ENCODE measurements at regions not wholly inside any gene's neighbourhood (a gene's known extent, or its start where the extent isn't known, plus 50 kb on each side); places are given as distances from the start of the nearest gene placed in this dataset.

DNA sequence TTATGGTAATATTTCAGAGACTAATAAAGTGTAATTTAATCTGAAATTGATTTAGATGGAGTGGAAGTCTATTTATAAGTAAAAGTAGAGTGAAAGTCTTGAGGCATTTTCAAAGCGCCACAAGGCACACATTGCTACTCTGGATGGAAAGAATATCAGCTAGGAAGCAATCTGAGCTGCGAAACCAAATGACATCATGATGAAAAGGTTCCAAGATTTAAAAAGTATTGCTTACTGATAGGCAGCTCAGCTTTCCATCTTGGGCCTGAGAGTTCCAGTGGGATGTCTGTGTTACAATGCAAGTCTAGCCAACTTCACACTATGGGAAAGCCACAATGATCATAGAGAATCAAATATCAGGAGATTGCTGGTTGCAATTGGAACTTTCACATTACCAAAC is 126.9 kb upstream of the VGLL2 start:
- TF ChIP-seq EZH2 (IDR thresholded peaks at IDR 0.05; ENCODE audit: borderline replicate concordance, insufficient read depth, low read depth, low read length, poor library complexity, severe bottlenecking), result no peak
- TF ChIP-seq, protein P1, sequence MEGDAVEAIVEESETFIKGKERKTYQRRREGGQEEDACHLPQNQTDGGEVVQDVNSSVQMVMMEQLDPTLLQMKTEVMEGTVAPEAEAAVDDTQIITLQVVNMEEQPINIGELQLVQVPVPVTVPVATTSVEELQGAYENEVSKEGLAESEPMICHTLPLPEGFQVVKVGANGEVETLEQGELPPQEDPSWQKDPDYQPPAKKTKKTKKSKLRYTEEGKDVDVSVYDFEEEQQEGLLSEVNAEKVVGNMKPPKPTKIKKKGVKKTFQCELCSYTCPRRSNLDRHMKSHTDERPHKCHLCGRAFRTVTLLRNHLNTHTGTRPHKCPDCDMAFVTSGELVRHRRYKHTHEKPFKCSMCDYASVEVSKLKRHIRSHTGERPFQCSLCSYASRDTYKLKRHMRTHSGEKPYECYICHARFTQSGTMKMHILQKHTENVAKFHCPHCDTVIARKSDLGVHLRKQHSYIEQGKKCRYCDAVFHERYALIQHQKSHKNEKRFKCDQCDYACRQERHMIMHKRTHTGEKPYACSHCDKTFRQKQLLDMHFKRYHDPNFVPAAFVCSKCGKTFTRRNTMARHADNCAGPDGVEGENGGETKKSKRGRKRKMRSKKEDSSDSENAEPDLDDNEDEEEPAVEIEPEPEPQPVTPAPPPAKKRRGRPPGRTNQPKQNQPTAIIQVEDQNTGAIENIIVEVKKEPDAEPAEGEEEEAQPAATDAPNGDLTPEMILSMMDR (IDR thresholded peaks at IDR 0.05), result no peak
- H3K9me3 Mint-ChIP-seq (ENCODE audit: insufficient read depth), result peaks cover 3% of the 10 kb centered on the region
- 100% methylated on average over 1 of the region's 2 CpGs for WGBS (ENCODE audit: insufficient coverage)
- no peak overlapping the region for H3K4me3 Mint-ChIP-seq
- no peak overlapping the region for H3K27ac ChIP-seq (ENCODE audit: low read length in 2 of 2)
- no peak overlapping the region for H3K4me3 ChIP-seq (ENCODE audit: control extremely low read depth in 1 of 5, extremely low read depth in 1 of 5, insufficient read depth in 1 of 5, low read depth in 2 of 5, low read length in 4 of 5)
- no peak overlapping the region for H3K9ac ChIP-seq (ENCODE audit: low read length)
- H2AFZ ChIP-seq (ENCODE audit: insufficient read depth, low read depth, low read length, poor library complexity, severe bottlenecking), result no peak overlapping the region
- H3K27me3 ChIP-seq (replicated peaks in 1 of 4; ENCODE audit: control extremely low read depth in 1 of 4, control insufficient read depth in 3 of 4, insufficient read depth in 4 of 4, low read length in 3 of 4), result no peaks in the 10 kb centered on the region
- no peaks in the 10 kb centered on the region for H3K9me3 ChIP-seq (ENCODE audit: control extremely low read depth in 1 of 3, control insufficient read depth in 2 of 3, insufficient read depth in 1 of 3, low read length in 2 of 3)
- DNase-seq, result no peak
- no peaks in the 10 kb centered on the region for H3K79me2 ChIP-seq (ENCODE audit: control insufficient read depth, insufficient read depth, low read length)
- H3K36me3 ChIP-seq (replicated peaks in 1 of 2; ENCODE audit: control extremely low read depth in 1 of 2, control insufficient read depth in 1 of 2, extremely low read depth in 1 of 2, insufficient read depth in 2 of 2, low read length in 1 of 2), result no peaks in the 10 kb centered on the region
- H3K4me1 Mint-ChIP-seq, result peaks cover 3% of the 10 kb centered on the region
- no peak overlapping the region for H3K27ac Mint-ChIP-seq
- ChIA-PET CTCF (no interaction called here), POLR2A (no interaction called here)
- no peaks in the 10 kb centered on the region for H4K20me1 ChIP-seq (ENCODE audit: control insufficient read depth, insufficient read depth, low read length, poor library complexity, severe bottlenecking)
- H3K4me2 ChIP-seq (replicated peaks; ENCODE audit: low read depth, low read length, poor library complexity, severe bottlenecking), result no peak overlapping the region
- no peaks in the 10 kb centered on the region for H3K27me3 Mint-ChIP-seq
- H3K4me1 ChIP-seq (ENCODE audit: control insufficient read depth in 2 of 2, insufficient read depth in 2 of 2, low read length in 2 of 2), result no peaks in the 10 kb centered on the region
- intact Hi-C loops (cut with micrococcal nuclease), result no loop called here
- ATAC-seq (ENCODE audit: low read depth), result no peak

DNA sequence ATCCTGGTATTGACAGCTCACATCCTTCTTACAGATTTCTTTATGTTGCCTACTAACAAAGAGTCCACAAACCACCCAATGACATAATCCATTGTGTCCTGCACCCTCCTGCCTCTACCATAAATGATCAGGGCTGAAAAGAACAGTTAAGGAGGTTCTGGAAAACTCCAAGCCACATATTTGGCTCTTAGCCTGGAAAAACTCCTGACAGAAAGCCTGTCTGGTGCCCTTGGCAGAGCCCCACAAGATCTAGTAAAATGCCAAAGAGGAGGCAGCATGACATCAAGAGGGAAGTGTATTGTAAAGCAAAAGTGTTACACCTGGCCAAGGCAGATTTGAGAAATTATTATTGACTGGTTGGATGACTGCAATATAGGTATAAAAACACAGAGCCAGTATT is 126.4 kb upstream of the VGLL2 start:
- peaks cover 3% of the 10 kb centered on the region for H3K4me1 Mint-ChIP-seq
- Histone ChIP-seq H3K79me2 (ENCODE audit: control insufficient read depth, insufficient read depth, low read length) (no peaks in the 10 kb centered on the region), H3K27ac (ENCODE audit: low read length in 2 of 2) (no peak overlapping the region), H3K27me3 (replicated peaks in 1 of 4; ENCODE audit: control extremely low read depth in 1 of 4, control insufficient read depth in 3 of 4, insufficient read depth in 4 of 4, low read length in 3 of 4) (no peaks in the 10 kb centered on the region), H4K20me1 (ENCODE audit: control insufficient read depth, insufficient read depth, low read length, poor library complexity, severe bottlenecking) (no peaks in the 10 kb centered on the region), H3K36me3 (replicated peaks in 1 of 2; ENCODE audit: control extremely low read depth in 1 of 2, control insufficient read depth in 1 of 2, extremely low read depth in 1 of 2, insufficient read depth in 2 of 2, low read length in 1 of 2) (no peaks in the 10 kb centered on the region), H3K4me1 (ENCODE audit: control insufficient read depth in 2 of 2, insufficient read depth in 2 of 2, low read length in 2 of 2) (no peaks in the 10 kb centered on the region), H3K9ac (ENCODE audit: low read length) (no peak overlapping the region), H3K9me3 (ENCODE audit: control extremely low read depth in 1 of 3, control insufficient read depth in 2 of 3, insufficient read depth in 1 of 3, low read length in 2 of 3) (no peaks in the 10 kb centered on the region), H3K4me3 (ENCODE audit: control extremely low read depth in 1 of 5, extremely low read depth in 1 of 5, insufficient read depth in 1 of 5, low read depth in 2 of 5, low read length in 4 of 5) (no peak overlapping the region), H2AFZ (ENCODE audit: insufficient read depth, low read depth, low read length, poor library complexity, severe bottlenecking) (no peak overlapping the region), H3K4me2 (replicated peaks; ENCODE audit: low read depth, low read length, poor library complexity, severe bottlenecking) (no peak overlapping the region)
- TF ChIP-seq, protein P1 (IDR thresholded peaks at IDR 0.05), result no peak
- TF ChIP-seq EZH2 (IDR thresholded peaks at IDR 0.05; ENCODE audit: borderline replicate concordance, insufficient read depth, low read depth, low read length, poor library complexity, severe bottlenecking), result no peak
- ATAC-seq (ENCODE audit: low read depth) (no peak), DNase-seq (no peak)
- peaks cover 3% of the 10 kb centered on the region for H3K9me3 Mint-ChIP-seq (ENCODE audit: insufficient read depth)
- ChIA-PET POLR2A (no interaction called here), CTCF (no interaction called here)
- H3K27me3 Mint-ChIP-seq, result no peaks in the 10 kb centered on the region
- intact Hi-C loops (cut with micrococcal nuclease), result no loop called here
- no peak overlapping the region for H3K27ac Mint-ChIP-seq
- H3K4me3 Mint-ChIP-seq, result no peak overlapping the region

Data from B cell (primary cell).